GM21717 (cell line): ENCODE measurements at regions not wholly inside any gene's neighbourhood (a gene's known extent, or its start where the extent isn't known, plus 50 kb on each side); places are given as distances from the start of the nearest gene placed in this dataset.
"Not testable (repeated sequence)": the region's sequence is repeated elsewhere in the genome, so short reads cannot be mapped to it uniquely, and the experiment has no call there.

ENCODE experiments used
- ATAC-seq: cut with Tn5 transposase; IDR thresholded peaks from one replicate; pipeline ENCODE4 v1.9.1; 2021; ENCODE audit warnings: mild to moderate bottlenecking, moderate library complexity; ENCODE audit not compliant: unreplicated experiment

DNA sequence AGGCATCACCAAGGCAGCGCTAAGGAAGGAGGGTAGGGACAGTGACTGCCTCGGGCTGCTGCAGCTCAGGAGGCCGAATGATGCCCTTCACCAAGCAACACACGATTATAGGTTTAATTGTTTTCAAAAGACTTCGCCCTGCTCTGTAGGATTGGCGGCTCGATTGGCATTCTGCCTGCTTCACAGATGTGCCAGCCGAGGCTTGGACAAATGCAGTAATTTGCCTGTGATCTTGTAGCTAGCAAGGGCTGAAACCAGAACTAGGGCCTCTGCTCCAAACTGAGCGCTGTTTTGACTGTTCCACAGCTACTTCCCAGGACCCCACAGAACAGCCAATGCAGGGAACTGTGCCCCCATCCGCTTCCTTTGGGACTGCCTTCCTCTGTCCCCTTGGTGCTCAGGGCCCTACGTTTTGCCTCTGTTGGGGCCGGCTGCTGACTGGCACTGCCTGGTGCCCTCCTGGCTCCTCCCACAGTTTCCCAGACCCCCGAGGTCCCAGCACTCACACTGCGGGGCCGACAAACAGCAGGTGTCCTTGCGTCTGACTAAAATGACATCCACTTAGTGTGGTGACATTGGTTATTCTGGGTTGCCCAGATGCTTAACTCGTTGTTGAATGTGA lies 62.6 kb upstream of the EN2 start:
- no peak for ATAC-seq

DNA sequence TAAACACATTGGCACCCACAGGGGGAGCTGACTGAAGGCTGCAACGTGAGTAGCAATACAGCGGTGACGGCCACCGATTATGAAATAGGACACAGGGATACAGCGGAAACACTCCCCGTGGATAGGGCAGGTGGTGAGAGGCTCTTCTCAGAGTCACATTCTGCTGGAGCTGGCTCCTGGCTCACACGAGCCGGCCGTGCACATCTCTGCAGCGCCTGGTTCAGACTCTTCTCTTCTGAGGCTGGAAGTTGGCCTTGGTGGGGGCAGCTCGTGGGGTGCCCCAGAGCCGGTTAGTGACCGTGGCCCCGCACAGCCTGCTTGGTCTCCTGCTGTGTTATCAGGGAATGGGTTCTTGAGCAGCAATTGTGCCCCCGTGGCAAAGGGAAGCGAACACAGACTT lies 61.3 kb upstream of the EN2 start:
- no peak for ATAC-seq

DNA sequence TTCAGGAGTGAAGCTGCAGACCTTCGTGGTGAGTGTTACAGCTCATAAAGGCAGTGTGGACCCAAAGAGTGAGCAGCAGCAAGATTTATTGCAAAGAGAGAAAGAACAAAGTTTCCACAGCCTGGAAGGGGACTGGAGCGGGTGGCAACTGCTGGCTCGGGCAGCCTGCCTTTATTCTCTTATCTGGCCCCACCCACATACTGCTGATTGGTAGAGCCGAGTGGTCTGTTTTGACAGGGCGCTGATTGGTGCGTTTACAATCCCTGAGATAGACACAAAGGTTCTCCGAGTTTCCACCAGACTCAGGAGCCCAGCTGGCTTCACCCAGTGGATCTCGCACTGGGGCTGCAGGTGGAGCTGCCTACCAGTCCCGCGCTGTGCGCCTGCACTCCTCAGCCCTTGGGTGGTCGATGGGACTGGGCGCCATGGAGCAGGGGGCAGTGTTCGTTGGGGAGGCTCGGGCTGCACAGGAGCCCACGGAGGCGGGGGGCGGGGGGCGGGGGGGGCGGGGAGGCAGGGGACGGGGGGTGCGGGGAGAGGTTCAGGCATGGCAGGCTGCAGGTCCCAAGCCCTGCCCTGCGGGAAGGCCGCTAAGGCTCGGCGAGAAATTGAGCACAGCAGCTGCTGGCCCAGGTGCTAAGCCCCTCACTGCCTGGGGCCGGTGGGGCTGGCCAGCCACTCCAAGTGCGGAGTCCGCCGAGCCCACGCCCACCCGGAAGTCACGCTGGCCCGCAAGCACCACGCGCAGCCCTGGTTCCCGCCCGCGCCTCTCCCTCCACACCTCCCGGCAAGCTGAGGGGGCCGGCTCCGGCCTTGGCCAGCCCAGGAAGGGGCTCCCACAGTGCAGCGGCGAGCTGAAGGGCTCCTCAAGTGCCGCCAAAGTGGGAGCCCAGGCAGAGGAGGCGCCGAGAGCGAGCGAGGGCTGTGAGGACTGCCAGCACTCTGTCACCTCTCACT lies 59.9 kb upstream of the EN2 start:
- not testable (repeated sequence) for ATAC-seq

DNA sequence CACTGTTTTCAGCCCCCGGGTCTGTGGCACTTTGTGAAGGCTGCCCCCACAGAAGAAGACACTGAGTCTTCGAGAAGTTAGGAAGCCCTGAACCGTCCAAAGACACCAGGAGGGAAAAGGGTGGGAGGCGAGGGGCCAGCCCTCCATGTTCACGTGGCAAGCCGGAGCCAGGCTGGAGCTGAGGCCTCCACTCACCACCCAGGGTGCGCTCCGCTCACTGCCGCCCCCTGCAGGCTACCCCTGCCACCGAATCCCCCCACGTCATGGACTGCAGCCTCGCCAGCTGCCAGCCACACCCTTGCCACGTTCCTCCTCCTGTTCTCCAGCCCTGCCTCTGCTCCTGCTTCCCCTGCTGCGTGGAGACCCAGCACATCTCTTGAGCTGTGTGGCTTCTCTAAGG lies 59.0 kb upstream of the EN2 start:
- ATAC-seq: no peak

DNA sequence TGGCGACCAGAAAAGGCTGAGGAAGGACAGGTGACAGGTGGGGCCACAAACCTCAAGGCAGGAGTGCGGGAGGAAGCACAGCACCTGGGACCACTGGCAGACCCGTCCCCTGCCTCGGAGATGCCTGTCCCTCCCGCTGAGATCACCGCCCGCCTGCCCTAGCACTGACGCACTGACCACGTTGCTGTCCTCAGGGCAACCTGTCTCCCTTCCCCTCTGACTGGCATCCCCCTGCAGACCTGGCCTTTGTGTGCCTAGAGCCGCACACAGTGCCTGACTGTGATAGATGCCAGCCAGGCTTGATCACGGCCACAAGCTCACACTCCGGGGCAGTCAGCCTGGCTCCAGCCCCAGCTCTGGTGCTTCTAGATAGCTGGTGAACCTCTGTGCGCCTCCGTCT lies 58.4 kb upstream of the EN2 start:
- no peak for ATAC-seq

DNA sequence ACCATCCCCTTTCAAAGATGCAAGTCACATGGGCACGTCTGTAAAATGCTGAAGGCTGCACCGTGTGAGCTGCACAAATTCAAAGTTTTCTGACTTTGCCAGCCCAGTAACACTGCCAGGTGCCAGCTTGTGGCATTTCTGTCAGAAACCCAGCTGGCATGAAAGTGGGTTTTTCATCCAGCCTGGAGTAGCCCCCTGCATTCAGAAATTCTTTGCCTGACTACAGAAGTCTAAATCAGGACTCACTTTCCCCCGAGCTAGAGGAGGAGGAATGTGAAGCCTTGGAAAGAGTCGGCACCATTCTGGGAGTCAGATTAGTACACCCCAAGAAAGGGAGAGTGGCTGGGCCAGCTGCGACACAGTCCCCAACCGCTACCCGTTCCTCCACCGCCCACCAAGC lies 56.7 kb upstream of the EN2 start:
- no peak for ATAC-seq

DNA sequence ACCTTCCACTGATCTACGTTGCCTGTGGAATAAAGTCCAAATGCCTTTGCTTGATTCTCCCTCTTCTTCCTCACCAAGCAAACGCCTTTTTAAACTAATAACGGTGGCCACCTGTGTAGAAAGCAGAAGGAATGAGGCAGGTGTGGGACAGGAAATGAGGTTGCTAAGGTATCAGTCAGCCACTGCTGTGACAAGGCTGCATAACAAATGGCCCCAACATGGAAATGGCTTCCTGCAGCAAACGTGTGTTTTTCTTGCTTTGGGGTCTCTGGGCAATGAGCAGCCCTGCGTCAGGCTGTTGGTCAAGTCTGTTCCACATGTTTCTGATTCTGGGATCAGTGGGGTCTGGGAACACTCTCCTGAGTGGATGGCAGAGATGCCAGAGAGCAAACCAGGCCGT lies 56.0 kb upstream of the EN2 start:
- ATAC-seq: no peak

DNA sequence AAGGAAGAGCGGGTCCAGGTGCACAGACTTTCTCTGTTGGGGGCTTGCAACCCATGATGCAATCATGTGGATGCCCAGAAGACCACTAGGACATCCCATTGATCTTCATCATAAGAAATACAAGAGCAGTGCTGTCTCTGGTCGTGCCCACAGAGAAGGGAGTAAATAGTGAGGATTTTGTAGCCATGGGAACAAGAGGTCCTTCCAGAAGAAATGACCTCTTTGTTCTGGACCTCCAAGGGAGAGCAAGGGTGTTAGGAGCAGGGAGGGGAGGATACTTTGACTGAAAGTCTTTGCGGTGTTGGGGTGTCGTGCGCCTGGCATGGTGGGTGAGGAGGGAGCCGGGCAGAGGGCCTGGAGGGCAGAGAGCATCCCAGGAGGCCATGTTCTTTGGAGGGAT lies 55.0 kb upstream of the EN2 start:
- no peak for ATAC-seq

DNA sequence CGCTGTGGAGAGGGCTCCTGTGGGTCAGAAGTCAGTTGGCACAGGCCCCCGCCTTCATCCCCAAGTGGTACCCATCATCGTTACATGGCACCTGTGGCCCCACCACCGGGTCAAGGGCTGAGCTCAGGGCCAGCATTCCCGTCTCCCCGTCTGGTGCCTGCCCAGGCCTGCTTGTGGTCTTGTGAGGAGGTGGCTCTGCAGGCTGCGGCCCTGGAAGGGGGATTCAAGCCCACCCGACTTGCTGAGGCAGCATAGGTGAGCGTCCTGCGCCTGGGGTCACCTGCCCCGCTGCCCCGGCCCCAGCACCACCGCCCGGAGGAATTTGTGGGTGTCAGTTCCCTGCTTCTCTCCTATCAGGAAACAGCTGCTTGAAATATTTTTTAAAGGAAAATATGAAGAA lies 53.0 kb upstream of the EN2 start:
- no peak for ATAC-seq

DNA sequence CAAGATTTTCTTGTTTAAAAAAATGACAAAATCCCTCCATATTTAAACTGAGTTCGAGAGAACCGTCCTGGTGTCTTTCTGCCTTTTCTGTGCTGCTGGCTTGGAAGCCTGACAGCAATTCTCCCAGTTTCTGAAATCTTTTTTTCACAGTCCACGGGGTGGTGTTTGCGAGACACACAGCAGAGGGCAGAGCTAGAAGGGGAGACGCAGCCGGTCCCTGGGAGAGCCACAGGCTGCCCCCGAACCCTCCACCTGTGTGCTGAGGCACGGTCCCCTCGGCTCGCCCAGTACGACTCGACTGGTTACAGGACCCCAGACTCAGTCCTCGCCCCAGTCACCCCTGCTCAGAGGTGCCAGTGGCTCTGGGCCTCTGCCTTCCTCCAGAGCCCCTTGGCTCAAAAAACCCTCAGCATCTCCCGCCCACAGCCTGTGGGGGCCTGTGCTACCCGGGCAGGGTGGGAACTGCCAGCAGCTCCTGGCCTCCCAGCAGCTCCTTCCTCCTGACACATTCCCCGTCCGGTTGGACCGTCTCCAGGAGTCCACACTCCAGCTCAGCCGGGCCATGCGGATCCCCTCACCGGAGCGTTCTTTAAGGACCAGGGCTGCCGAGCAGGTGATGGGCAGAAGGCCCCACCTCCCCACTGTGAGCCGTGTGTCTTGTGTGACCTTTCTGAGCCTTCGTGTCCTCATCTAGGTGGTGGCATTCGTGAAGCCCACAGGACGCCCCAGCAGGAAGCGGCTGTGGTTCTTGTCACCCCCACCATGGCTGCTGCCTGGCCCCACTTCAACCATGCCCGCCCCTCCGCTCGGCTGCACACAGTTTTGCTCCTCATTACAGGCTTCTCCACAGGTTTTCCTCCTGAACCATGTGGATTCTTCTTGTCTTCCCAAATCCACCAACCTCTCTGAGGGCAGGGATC lies 52.3 kb upstream of the EN2 start:
- no peak for ATAC-seq

DNA sequence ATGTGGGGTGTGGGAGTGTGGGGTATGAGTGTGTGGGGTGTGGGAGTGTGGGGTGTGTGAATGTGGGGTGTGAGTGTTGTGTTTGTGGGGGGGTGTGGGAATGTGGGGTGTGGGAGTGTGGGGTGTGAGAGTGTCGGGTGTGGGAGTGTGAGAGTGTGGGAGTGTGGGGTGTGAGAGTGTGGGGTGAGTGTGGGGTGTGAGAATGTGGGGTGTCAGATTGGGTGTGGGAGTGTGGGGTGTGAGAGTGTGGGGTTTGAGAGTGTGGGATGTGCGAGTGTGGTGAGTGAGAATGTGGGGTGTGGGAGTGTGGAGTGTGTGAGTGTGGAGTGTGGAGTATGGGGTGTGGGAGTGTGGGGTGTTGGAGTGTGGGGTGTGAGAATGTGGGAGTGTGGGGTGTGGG lies 50.1 kb upstream of the EN2 start:
- ATAC-seq: no peak
